ENCODE measurements at regions not wholly inside any gene's neighbourhood (a gene's known extent, or its start where the extent isn't known, plus 50 kb on each side); places are given as distances from the start of the nearest gene placed in this dataset.

- no peak for TF ChIP-seq MYNN (tag by site-specific recombination; IDR thresholded peaks at IDR 0.05; ENCODE audit: borderline replicate concordance)
- no peak for TF ChIP-seq ZBTB49 (tag by site-specific recombination; IDR thresholded peaks at IDR 0.05; ENCODE audit: low read depth)
- no peak for TF ChIP-seq YY1 (tag by site-specific recombination; IDR thresholded peaks at IDR 0.05)
Observed at GRCh38 chr11:104666624-104667023, 231.6 kb downstream of the CASP12 start.

All from HEK293 (cell line).